ENCODE measurements at regions not wholly inside any gene's neighbourhood (a gene's known extent, or its start where the extent isn't known, plus 50 kb on each side); places are given as distances from the start of the nearest gene placed in this dataset.
"Not testable (repeated sequence)": the region's sequence is repeated elsewhere in the genome, so short reads cannot be mapped to it uniquely, and the experiment has no call there.

DNA sequence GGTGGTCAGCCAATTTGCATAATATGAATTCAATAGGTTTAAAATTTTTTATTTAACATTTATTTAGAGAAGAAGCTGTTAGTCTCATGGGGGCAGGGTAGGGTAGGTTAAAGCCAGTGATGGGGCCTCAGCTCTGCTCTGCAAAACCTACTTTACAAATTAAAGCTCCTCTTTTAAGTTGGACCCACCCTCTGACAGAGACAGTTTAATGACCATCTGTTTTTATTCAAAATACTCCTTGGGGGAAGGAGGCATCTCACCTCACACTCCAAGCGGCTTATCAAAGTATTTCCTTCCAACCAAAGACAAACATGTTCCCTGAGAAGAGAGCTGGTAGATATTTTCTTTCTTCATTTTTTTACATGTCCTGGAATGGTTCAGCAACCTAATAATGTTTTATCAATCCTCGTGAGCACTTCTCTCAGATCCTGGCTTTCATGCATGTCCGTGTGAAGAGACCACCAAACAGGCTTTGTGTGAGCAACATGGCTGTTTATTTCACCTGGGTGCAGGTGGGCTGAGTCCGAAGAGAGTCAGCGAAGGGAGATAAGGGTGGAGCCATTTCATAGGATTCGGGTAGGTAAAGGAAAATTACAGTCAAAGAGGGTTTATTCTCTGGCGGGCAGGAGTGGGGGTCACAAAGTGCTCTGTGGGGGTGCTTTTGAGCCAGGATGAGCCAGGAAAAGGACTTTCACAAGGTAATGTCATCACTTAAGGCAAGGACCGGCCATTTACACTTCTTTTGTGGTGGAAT, 184.7 kb downstream of the GJA1 start:
- WGBS, 2 donors = 82 to 90% methylated on average over 7 of the region's 8 CpGs
- Histone ChIP-seq H3K4me1 (ENCODE audit: control insufficient read depth in 2 of 2, insufficient read depth in 2 of 2, low read length in 1 of 2) (no peaks in the 10 kb centered on the region), H3K9me3 (ENCODE audit: control insufficient read depth in 2 of 2, insufficient read depth in 1 of 2, low read depth in 1 of 2, low read length in 1 of 2) (no peaks in the 10 kb centered on the region), H3K27me3 (ENCODE audit: control insufficient read depth in 1 of 2, insufficient read depth in 2 of 2, low read length in 2 of 2) (no peaks in the 10 kb centered on the region), H3K27ac (ENCODE audit: low read depth in 2 of 2, low read length in 1 of 2) (no peak overlapping the region), H3K36me3 (ENCODE audit: control insufficient read depth in 2 of 2, insufficient read depth in 2 of 2, low read length in 1 of 2) (no peaks in the 10 kb centered on the region), H3K4me3 (ENCODE audit: low read depth in 1 of 2, low read length in 2 of 2) (no peak overlapping the region)

DNA sequence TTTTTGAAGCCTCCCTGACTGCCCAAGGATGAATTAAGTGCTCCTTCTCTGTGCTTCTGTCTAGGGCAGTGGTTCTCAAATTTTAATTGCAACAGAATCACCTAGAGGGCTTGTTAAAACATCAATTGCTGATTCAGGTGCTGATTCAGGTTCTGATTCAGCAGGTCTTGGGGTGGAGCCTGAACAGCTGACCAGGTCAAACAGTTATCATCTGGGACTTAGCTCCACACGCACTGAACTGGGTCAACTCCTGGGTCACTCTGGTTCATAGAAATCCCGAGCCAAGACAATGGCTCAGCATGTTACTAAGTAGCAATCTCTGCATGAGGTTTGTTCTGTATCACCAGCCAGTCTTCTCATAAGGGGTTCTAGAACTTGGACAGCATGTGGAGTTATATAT, 192.3 kb downstream of the GJA1 start:
- H3K9me3 ChIP-seq (ENCODE audit: control insufficient read depth in 2 of 2, insufficient read depth in 1 of 2, low read depth in 1 of 2, low read length in 1 of 2) = no peaks in the 10 kb centered on the region
- no peaks in the 10 kb centered on the region for H3K4me1 ChIP-seq (ENCODE audit: control insufficient read depth in 2 of 2, insufficient read depth in 2 of 2, low read length in 1 of 2)
- H3K27ac ChIP-seq (ENCODE audit: low read depth in 2 of 2, low read length in 1 of 2) = no peak overlapping the region
- 65% methylated on average over 2 of the region's 2 CpGs for WGBS, 2 donors
- no peaks in the 10 kb centered on the region for H3K36me3 ChIP-seq (ENCODE audit: control insufficient read depth in 2 of 2, insufficient read depth in 2 of 2, low read length in 1 of 2)
- no peaks in the 10 kb centered on the region for H3K27me3 ChIP-seq (ENCODE audit: control insufficient read depth in 1 of 2, insufficient read depth in 2 of 2, low read length in 2 of 2)
- H3K4me3 ChIP-seq (ENCODE audit: low read depth in 1 of 2, low read length in 2 of 2) = no peak overlapping the region

DNA sequence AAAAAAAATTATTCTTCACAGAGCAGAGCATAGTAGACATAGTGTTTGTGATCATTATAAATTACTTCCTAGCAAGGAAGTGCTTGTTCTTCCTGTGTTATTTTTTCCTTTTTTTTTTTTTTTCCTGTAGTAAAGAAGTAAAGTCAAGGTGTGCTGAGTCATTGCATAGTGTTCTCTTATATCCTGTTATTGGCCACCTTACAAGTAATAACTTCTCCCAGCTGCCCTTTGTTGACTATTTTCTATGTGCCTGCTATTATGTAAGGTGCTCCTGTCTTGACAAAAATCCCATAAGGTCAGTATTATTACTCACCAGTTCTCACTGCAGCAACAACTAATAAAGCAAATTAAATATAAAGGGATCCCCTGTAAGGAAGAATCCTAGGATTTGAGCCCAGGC, 195.3 kb downstream of the GJA1 start:
- Histone ChIP-seq H3K27ac (ENCODE audit: low read depth in 2 of 2, low read length in 1 of 2) (no peak overlapping the region), H3K9me3 (ENCODE audit: control insufficient read depth in 2 of 2, insufficient read depth in 1 of 2, low read depth in 1 of 2, low read length in 1 of 2) (no peaks in the 10 kb centered on the region), H3K27me3 (ENCODE audit: control insufficient read depth in 1 of 2, insufficient read depth in 2 of 2, low read length in 2 of 2) (no peaks in the 10 kb centered on the region), H3K4me1 (ENCODE audit: control insufficient read depth in 2 of 2, insufficient read depth in 2 of 2, low read length in 1 of 2) (no peaks in the 10 kb centered on the region), H3K36me3 (ENCODE audit: control insufficient read depth in 2 of 2, insufficient read depth in 2 of 2, low read length in 1 of 2) (no peaks in the 10 kb centered on the region), H3K4me3 (ENCODE audit: low read depth in 1 of 2, low read length in 2 of 2) (no peak overlapping the region)

DNA sequence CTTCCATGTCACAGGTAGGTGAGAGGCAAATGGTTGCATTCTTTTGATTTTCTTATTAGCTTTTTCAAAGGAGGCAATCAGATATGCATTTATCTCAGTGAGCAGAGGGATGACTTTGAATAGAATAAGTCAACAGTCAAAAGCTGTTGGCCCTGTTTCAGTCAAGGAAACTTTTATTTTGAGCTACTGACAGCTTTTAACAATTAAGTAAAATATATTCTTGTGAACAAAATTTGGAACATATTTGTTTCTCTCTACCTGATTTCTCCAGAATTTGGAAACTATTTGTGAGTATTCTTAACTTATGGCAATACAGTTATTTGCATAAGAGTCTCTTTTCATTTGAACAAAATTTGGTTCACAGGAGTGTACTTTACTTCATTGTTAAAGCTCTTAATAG, 196.3 kb downstream of the GJA1 start:
- H3K36me3 ChIP-seq (ENCODE audit: control insufficient read depth in 2 of 2, insufficient read depth in 2 of 2, low read length in 1 of 2); H3K27ac ChIP-seq (ENCODE audit: low read depth in 2 of 2, low read length in 1 of 2); H3K27me3 ChIP-seq (ENCODE audit: control insufficient read depth in 1 of 2, insufficient read depth in 2 of 2, low read length in 2 of 2); H3K4me1 ChIP-seq (ENCODE audit: control insufficient read depth in 2 of 2, insufficient read depth in 2 of 2, low read length in 1 of 2); H3K9me3 ChIP-seq (ENCODE audit: control insufficient read depth in 2 of 2, insufficient read depth in 1 of 2, low read depth in 1 of 2, low read length in 1 of 2); H3K4me3 ChIP-seq (ENCODE audit: low read depth in 1 of 2, low read length in 2 of 2): not testable (repeated sequence)

DNA sequence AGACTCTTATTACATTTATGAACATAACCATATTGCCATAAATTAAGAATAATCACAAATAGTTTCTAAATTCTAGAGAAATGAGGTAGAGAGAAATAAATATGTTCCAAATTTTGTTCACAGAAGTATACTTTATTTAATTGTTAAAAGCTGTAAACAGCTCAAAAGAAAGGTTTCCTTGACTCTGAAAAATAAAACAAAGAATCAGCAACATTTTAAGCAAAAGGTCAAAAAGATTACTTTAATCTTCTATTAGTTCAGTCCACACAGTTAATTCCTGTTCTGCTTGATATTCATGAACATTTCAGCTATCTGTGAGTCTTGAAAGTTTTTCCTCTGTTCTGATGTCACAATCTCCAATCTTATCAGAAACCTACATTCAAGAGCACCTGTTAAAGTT, 197.9 kb downstream of the GJA1 start:
- Histone ChIP-seq H3K4me3 (ENCODE audit: low read depth in 1 of 2, low read length in 2 of 2) (no peak overlapping the region), H3K27me3 (ENCODE audit: control insufficient read depth in 1 of 2, insufficient read depth in 2 of 2, low read length in 2 of 2) (no peaks in the 10 kb centered on the region), H3K36me3 (ENCODE audit: control insufficient read depth in 2 of 2, insufficient read depth in 2 of 2, low read length in 1 of 2) (no peaks in the 10 kb centered on the region), H3K4me1 (ENCODE audit: control insufficient read depth in 2 of 2, insufficient read depth in 2 of 2, low read length in 1 of 2) (no peaks in the 10 kb centered on the region), H3K9me3 (ENCODE audit: control insufficient read depth in 2 of 2, insufficient read depth in 1 of 2, low read depth in 1 of 2, low read length in 1 of 2) (no peaks in the 10 kb centered on the region), H3K27ac (ENCODE audit: low read depth in 2 of 2, low read length in 1 of 2) (no peak overlapping the region)

GRCh38 chr6:121634586-121634985, 199.1 kb downstream of the GJA1 start:
- H3K4me1 ChIP-seq (ENCODE audit: control insufficient read depth in 2 of 2, insufficient read depth in 2 of 2, low read length in 1 of 2); H3K4me3 ChIP-seq (ENCODE audit: low read depth in 1 of 2, low read length in 2 of 2): not testable (repeated sequence)
- WGBS, 2 donors = 72 to 87% methylated on average over 2 of the region's 2 CpGs

DNA sequence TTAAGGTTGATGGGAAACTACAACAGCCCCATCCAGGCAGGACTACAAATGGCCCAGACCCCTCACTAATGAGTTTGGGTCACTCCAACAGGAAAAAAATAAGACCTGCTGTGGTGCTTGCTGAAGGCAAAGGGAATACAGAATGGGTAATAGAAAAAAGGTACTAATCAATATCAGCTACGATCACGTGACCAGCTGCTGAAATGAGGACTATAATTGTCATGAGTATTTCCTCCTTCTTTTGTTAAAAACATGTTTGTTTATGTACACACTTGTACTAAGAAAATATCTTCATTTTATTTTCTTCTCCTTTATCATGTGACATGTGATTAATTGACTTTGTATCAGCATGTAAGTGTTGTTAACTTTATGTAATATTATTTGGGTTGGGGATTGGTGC, 199.9 kb downstream of the GJA1 start:
- no peak overlapping the region for H3K4me3 ChIP-seq (ENCODE audit: low read depth in 1 of 2, low read length in 2 of 2)
- H3K36me3 ChIP-seq (ENCODE audit: control insufficient read depth in 2 of 2, insufficient read depth in 2 of 2, low read length in 1 of 2) = no peaks in the 10 kb centered on the region
- WGBS, 2 donors = 94% methylated on average over 2 of the region's 2 CpGs
- no peaks in the 10 kb centered on the region for H3K4me1 ChIP-seq (ENCODE audit: control insufficient read depth in 2 of 2, insufficient read depth in 2 of 2, low read length in 1 of 2)
- no peaks in the 10 kb centered on the region for H3K27me3 ChIP-seq (ENCODE audit: control insufficient read depth in 1 of 2, insufficient read depth in 2 of 2, low read length in 2 of 2)
- H3K27ac ChIP-seq (ENCODE audit: low read depth in 2 of 2, low read length in 1 of 2) = no peak overlapping the region
- H3K9me3 ChIP-seq (ENCODE audit: control insufficient read depth in 2 of 2, insufficient read depth in 1 of 2, low read depth in 1 of 2, low read length in 1 of 2) = no peaks in the 10 kb centered on the region

More at GRCh38 chr6:121634586-121634985, 199.1 kb downstream of the GJA1 start:
- not testable (repeated sequence) for H3K9me3 ChIP-seq (ENCODE audit: control insufficient read depth in 2 of 2, insufficient read depth in 1 of 2, low read depth in 1 of 2, low read length in 1 of 2); H3K36me3 ChIP-seq (ENCODE audit: control insufficient read depth in 2 of 2, insufficient read depth in 2 of 2, low read length in 1 of 2); H3K27me3 ChIP-seq (ENCODE audit: control insufficient read depth in 1 of 2, insufficient read depth in 2 of 2, low read length in 2 of 2); H3K27ac ChIP-seq (ENCODE audit: low read depth in 2 of 2, low read length in 1 of 2)

DNA sequence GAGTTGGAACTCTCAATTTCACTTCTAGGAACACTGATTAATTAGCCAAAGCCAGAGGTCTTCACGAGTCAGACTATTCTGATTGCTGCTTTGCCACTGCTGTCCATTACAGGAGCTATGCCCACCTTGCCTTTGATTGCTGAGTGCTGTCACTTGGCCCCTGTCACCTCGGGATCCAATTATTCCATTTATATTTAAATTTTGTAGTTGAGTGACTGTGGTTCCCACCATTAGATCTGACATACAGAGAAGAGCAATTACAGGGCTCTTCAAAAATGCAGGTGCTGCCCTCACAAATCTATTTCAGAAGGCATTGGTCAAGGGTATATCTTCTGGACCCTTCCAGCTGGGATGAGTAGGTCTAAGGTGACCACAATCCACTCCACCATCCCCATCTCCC, 200.8 kb downstream of the GJA1 start:
- H3K27me3 ChIP-seq (ENCODE audit: control insufficient read depth in 1 of 2, insufficient read depth in 2 of 2, low read length in 2 of 2); H3K9me3 ChIP-seq (ENCODE audit: control insufficient read depth in 2 of 2, insufficient read depth in 1 of 2, low read depth in 1 of 2, low read length in 1 of 2); H3K4me1 ChIP-seq (ENCODE audit: control insufficient read depth in 2 of 2, insufficient read depth in 2 of 2, low read length in 1 of 2); H3K27ac ChIP-seq (ENCODE audit: low read depth in 2 of 2, low read length in 1 of 2); H3K36me3 ChIP-seq (ENCODE audit: control insufficient read depth in 2 of 2, insufficient read depth in 2 of 2, low read length in 1 of 2); H3K4me3 ChIP-seq (ENCODE audit: low read depth in 1 of 2, low read length in 2 of 2): not testable (repeated sequence)
- 66 to 70% methylated on average over 2 of the region's 2 CpGs for WGBS, 2 donors

GRCh38 chr6:121639021-121639420, 203.6 kb downstream of the GJA1 start:
- WGBS, 2 donors = 92 to 100% methylated on average over 2 of the region's 2 CpGs
- no peaks in the 10 kb centered on the region for H3K36me3 ChIP-seq (ENCODE audit: control insufficient read depth in 2 of 2, insufficient read depth in 2 of 2, low read length in 1 of 2)
- H3K27me3 ChIP-seq (ENCODE audit: control insufficient read depth in 1 of 2, insufficient read depth in 2 of 2, low read length in 2 of 2) = no peaks in the 10 kb centered on the region
- H3K27ac ChIP-seq (ENCODE audit: low read depth in 2 of 2, low read length in 1 of 2) = no peak overlapping the region
- H3K9me3 ChIP-seq (ENCODE audit: control insufficient read depth in 2 of 2, insufficient read depth in 1 of 2, low read depth in 1 of 2, low read length in 1 of 2) = no peaks in the 10 kb centered on the region
- H3K4me3 ChIP-seq (ENCODE audit: low read depth in 1 of 2, low read length in 2 of 2) = no peak overlapping the region
- no peaks in the 10 kb centered on the region for H3K4me1 ChIP-seq (ENCODE audit: control insufficient read depth in 2 of 2, insufficient read depth in 2 of 2, low read length in 1 of 2)

DNA sequence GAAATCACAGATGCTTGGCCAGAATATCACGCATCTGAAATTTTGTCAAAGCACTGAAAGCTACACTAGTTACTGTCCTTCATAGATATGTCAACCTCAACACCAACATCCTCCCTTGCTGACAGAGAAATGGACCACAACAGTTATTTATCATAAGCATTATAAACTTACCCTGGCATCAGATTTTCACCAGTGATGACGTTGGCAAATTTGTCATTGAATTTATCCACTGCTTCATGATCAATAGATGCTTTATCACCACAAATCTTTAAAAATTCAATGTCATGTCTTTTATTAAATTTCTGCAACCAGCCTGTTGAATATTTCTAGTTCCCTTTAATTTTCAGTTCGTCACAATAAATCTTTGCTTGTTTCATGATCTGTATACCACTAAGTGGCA, 205.7 kb downstream of the GJA1 start:
- H3K36me3 ChIP-seq (ENCODE audit: control insufficient read depth in 2 of 2, insufficient read depth in 2 of 2, low read length in 1 of 2) = no peaks in the 10 kb centered on the region
- H3K27me3 ChIP-seq (ENCODE audit: control insufficient read depth in 1 of 2, insufficient read depth in 2 of 2, low read length in 2 of 2) = no peaks in the 10 kb centered on the region
- H3K4me1 ChIP-seq (ENCODE audit: control insufficient read depth in 2 of 2, insufficient read depth in 2 of 2, low read length in 1 of 2) = no peaks in the 10 kb centered on the region
- no peak overlapping the region for H3K4me3 ChIP-seq (ENCODE audit: low read depth in 1 of 2, low read length in 2 of 2)
- no peak overlapping the region for H3K27ac ChIP-seq (ENCODE audit: low read depth in 2 of 2, low read length in 1 of 2)
- H3K9me3 ChIP-seq (ENCODE audit: control insufficient read depth in 2 of 2, insufficient read depth in 1 of 2, low read depth in 1 of 2, low read length in 1 of 2) = no peaks in the 10 kb centered on the region
- 63 to 81% methylated on average over 3 of the region's 3 CpGs for WGBS, 2 donors

Measured in esophagus (tissue), 2 donors.